Activated effector memory CD4-positive, alpha-beta T cell treated with anti-CD3 and anti-CD28 coated beads, Interleukin-2, amount 50 U/mL, for 16 hours (primary cell): ENCODE measurements at regions not wholly inside any gene's neighbourhood (a gene's known extent, or its start where the extent isn't known, plus 50 kb on each side); places are given as distances from the start of the nearest gene placed in this dataset.
"Not testable (repeated sequence)": the region's sequence is repeated elsewhere in the genome, so short reads cannot be mapped to it uniquely, and the experiment has no call there.

ENCODE experiments used
- DNase-seq: peaks from one replicate; pipeline ENCODE4 v3.0.0-alpha.2; 2020

DNA sequence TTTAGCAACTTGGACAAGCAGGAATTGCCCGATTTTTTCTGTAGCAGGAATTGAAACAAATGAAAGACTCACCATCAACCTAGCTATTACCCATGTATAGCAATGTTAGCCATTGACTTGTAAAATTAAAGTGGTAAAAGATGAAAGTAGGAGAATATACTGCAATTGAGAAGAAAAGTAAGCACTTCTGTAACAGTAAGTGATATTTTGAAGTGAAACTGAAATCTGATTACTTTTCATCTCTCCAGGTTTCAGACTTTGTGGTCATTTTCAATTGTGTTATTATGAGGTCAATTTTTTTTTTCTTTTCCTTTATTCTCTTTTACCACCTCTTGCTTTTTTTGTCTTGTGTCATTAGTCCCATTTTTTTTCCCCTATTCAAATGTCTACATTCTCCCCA is 1078.2 kb downstream of the ZPLD1 start:
- no peak for DNase-seq

- no peak for DNase-seq
Observed at GRCh38 chr3:103515116-103515515, 1080.3 kb downstream of the ZPLD1 start.

GRCh38 chr3:103516950-103517349 is 1082.1 kb downstream of the ZPLD1 start:
- no peak for DNase-seq

DNA sequence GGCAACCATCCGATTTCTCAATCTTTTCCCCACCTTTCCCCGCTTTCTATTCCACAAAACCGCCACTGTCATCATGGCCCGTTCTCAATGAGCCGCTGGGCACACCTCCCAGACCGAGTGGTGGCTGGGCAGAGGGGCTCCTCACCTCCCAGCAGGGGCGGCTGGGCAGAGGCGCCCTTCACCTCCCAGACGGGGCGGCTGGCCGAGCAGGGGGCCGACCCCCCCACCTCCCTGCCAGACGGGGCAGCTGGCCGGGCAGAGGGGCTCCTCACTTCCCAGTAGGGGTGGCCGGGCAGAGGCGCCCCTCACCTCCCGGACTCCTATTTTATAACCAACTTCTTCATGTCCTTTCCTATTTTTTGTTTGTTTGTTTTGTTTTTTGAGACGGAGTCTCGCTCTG is 1096.5 kb downstream of the ZPLD1 start:
- not testable (repeated sequence) for DNase-seq

- no peak for DNase-seq
Observed at GRCh38 chr3:103532986-103533385, 1098.2 kb downstream of the ZPLD1 start.

GRCh38 chr3:103554451-103554850 is 1119.6 kb downstream of the ZPLD1 start:
- DNase-seq, result no peak

- not testable (repeated sequence) for DNase-seq
Observed at GRCh38 chr3:103564116-103564515, 1129.3 kb downstream of the ZPLD1 start.

- DNase-seq, result no peak
Observed at GRCh38 chr3:103585809-103586208, 1151.0 kb downstream of the ZPLD1 start.

DNA sequence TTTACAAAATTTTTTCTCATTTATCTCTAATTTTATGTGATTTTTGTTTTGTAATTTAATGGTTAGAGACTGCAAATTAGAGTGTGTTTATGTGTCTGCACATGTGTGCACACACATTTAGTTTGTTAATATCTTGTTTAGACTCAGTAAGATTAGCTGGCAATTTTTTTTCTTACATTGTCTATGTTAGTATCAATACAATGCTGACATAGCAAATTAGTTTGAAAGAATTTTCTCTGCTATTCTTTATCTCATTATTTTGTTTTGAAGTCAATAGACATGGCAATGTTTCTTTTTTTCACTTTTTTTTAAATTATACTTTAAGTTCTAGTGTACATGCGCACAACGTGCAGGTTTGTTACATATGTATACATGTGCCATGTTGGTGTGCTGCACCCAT is 1155.0 kb downstream of the ZPLD1 start:
- DNase-seq, result no peak

DNA sequence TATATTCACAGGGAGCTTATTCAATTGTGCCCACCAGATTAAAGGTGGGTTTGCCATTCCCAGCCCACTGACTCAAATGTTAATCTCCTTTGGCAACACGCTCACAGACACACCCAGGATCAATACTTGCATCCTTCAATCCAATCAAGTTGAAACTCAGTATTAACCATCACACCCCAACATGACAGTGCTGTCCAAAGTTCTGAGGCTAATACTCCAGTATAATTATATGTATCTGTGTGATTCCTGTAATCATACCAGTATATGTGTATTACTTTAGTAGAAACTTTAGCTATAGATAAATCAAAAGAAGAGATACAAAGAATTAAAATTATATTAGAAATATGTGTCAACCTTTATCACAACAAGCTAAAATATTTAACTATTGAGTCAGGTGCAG is 1166.0 kb downstream of the ZPLD1 start:
- no peak for DNase-seq

GRCh38 chr3:103601666-103602065 is 1166.9 kb downstream of the ZPLD1 start:
- no peak for DNase-seq

DNA sequence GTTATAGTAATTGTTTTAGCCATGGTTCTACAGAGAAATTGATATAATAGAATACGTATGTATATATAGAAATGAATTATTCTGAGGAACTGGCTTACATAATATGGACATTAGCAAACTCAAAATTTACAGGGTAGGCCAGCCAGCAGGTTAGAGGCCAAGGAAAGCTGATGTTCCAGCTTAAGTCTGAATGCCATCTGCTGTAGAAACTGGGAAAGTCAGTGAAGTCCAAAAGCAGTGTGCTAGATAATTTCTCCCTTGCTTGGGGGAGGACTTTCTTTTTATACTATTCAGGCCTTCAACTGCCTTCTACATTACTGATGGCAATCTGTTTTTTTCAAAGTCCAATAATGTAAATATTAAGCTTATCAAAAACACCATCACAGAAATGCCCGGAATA is 1174.7 kb downstream of the ZPLD1 start:
- DNase-seq, result no peak

DNA sequence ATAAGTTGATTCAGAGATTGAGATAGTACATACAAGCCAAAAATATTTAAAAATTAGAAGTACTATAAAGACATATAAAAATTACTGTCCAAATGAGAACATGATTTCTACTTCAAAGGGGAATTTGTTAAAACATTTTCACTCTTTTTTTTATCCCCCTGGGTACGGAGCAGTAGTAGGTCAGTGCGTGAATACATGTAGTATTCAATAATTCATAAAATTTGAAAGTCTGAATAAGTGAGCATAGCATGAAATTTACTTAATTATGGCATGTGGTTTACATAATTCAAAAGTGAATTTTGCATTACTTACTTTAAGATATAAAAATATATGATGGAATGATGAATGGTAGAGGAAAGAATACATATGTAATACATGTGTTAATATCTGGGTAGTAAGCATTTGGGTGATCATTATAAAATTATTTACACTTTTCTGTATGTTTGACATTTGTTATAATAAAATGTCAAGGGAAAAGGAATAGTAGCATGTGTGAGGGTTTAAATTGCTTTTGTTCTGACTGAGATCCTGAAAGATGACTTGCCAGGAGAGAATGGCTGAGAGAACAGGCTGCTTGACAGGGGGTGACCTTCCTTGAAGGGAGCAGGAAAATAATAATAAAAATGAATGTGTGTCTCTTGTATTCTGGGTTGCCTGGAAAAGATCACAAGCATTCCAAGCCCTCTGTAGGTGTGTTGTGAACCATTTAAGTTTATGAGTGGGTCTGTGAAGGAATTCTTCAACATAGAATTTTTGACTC is 1178.8 kb downstream of the ZPLD1 start:
- no peak for DNase-seq

- no peak for DNase-seq
Observed at GRCh38 chr3:103614719-103615118, 1179.9 kb downstream of the ZPLD1 start.

GRCh38 chr3:103617961-103618360 is 1183.1 kb downstream of the ZPLD1 start:
- no peak for DNase-seq

GRCh38 chr3:103624271-103624670 is 1189.5 kb downstream of the ZPLD1 start:
- DNase-seq, result no peak

DNA sequence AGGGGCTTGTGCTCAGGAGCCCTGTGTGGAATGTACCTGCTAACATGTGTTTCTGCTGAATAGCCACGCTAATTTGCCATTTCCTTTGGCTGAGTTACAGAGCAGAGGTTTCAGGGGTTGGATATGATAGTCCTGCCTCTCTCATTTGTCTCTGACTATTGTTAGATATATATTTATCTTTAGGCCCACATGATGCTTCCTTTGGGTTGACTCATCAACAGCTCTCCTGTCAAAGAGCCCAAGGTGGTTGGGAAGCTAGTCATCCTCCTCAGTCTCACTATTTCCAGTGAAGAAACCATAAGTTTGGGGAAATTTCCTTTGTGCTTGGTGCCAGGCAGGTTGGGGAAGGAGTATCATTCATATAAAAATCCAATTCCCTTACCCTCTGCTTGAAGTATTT is 1194.6 kb downstream of the ZPLD1 start:
- DNase-seq, result no peak

DNA sequence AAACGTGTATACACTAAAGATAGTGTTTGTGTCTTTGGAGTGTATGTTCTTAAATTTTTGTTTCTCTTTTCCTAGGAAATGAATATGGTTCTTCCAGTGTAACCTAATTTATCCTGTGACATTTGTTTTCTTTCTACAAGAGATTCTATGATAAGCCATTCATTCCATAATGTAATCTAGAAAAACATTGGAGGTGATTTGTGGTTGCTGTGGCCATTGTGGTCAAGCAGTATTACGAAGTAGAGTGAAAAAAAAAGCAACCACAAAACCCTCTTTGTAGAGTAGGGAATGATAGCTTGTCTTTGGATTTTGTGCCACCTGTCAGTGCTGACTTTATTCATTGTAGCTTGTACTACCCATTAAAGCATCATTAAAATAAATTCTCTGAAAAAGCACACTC is 1209.6 kb downstream of the ZPLD1 start:
- no peak for DNase-seq

DNA sequence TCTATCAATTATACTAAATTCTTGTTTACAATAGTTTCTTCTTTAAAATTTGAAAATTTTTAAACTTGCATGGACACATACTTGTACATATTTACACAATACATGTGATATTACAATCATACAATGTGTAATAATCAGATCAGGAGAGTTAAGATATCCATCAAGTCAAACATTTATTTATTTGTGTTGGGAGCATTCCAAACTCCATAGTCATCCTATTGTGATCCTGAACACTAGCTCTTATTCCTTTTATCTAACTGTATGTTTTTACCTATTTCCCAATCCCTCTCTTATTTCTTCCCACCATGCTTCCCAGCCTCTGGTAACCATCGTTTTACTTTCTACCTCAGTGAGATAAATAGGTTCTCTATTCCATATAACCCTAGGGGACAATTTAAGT is 1219.2 kb downstream of the ZPLD1 start:
- no peak for DNase-seq

- DNase-seq, result no peak
Observed at GRCh38 chr3:103657756-103658155, 1222.9 kb downstream of the ZPLD1 start.

- no peak for DNase-seq
Observed at GRCh38 chr3:103660810-103661209, 1226.0 kb downstream of the ZPLD1 start.

- DNase-seq, result no peak
Observed at GRCh38 chr3:103662591-103662990, 1227.8 kb downstream of the ZPLD1 start.

GRCh38 chr3:103672346-103672745 is 1237.5 kb downstream of the ZPLD1 start:
- no peak for DNase-seq

DNA sequence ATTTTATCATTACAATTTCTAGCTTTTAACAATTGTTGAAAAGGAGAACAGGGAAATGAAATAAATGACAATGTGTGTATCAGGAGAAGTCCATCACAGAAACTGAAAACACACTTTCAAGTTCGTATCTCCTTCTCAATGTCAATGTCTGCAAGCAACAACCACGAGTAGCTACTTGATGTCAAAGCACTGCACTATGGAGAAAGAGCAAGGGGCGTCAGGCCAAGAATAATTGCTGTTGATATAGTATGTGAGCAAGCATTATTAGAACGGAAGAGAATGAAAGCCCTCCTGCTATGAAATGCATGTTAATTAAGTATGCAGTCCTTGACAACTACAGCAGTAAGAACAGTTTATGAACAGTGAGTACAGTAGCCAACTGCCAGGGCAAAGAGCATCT is 1250.1 kb downstream of the ZPLD1 start:
- DNase-seq, result no peak

GRCh38 chr3:103685939-103686338 is 1251.1 kb downstream of the ZPLD1 start:
- DNase-seq, result no peak
